ENCODE measurements at regions not wholly inside any gene's neighbourhood (a gene's known extent, or its start where the extent isn't known, plus 50 kb on each side); places are given as distances from the start of the nearest gene placed in this dataset.

DNA sequence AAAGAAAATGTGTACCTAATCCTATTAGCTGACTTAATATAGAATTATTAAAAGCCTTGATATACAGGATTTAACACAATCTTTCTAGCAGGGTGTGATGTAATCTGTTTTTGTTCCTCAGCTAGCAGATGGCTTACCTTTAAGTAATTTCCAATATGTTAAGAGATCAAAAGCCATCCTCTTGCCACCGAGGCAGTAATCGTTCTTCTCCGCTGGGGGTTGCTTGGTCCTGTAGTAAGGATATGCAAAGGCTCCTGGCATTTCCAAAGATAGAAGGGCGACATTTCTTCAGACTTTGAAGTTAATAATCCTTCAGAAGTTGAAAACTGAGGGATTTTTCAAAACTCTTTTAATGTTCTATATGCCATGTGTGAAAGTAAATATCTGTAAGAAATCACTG, 156.4 kb downstream of the FZD1 start:
- Histone ChIP-seq H3K36me3 (no peaks in the 10 kb centered on the region), H3K9me3 (no peaks in the 10 kb centered on the region), H3K27ac (no peak overlapping the region), H3K27me3 (no peaks in the 10 kb centered on the region), H3K4me1 (no peaks in the 10 kb centered on the region), H3K4me3 (no peak overlapping the region)
- intact Hi-C loops (cut with DNase I) = no loop called here
- DNase-seq (no peak), ATAC-seq (no peak)
- TF ChIP-seq, protein P1, sequence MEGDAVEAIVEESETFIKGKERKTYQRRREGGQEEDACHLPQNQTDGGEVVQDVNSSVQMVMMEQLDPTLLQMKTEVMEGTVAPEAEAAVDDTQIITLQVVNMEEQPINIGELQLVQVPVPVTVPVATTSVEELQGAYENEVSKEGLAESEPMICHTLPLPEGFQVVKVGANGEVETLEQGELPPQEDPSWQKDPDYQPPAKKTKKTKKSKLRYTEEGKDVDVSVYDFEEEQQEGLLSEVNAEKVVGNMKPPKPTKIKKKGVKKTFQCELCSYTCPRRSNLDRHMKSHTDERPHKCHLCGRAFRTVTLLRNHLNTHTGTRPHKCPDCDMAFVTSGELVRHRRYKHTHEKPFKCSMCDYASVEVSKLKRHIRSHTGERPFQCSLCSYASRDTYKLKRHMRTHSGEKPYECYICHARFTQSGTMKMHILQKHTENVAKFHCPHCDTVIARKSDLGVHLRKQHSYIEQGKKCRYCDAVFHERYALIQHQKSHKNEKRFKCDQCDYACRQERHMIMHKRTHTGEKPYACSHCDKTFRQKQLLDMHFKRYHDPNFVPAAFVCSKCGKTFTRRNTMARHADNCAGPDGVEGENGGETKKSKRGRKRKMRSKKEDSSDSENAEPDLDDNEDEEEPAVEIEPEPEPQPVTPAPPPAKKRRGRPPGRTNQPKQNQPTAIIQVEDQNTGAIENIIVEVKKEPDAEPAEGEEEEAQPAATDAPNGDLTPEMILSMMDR (IDR thresholded peaks at IDR 0.05) = no peak

DNA sequence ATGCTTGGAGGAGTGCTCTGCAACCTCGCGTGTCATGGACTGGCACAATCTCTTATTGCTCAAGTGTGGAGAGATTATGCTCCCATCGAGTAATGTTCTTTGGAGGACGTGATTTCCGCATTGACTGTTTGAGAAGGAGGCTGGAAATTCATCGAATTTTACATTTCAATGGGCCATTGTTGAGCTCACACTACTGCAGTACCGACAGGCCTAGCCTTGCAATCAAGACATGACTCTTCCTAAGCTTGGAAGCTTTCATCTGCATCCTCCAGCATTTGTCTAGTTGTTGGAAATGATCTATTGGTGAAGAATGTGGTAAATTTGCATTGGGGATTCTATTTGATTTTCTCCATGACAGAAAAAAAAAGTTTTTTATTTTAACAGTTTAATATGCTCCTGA, 156.8 kb downstream of the FZD1 start:
- Histone ChIP-seq H3K9me3 (no peaks in the 10 kb centered on the region), H3K4me1 (no peaks in the 10 kb centered on the region), H3K4me3 (no peak overlapping the region), H3K27ac (no peak overlapping the region), H3K36me3 (no peaks in the 10 kb centered on the region), H3K27me3 (no peaks in the 10 kb centered on the region)
- TF ChIP-seq, protein P1 (IDR thresholded peaks at IDR 0.05) = no peak
- ATAC-seq (no peak), DNase-seq (no peak)
- intact Hi-C loops (cut with DNase I) = no loop called here

DNA sequence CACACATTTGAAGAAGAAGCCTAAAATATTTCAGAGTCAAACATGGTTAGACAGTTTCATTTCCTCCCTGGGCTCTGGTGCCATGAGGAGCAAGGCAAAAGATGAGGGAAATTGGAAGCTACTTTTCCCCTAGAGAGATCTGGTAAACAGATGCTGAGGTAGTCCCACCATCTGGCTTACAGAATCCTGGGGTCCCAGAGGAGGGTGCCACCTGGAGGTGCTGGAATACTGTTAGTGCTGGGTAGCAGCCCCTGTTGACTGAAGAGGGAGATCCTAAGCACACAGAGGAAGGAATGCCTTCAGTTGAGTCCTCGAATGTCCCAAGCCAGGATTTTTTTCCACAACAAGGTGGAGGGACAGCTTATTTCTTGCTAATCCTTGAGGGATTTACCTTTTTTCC, 160.1 kb downstream of the FZD1 start:
- Histone ChIP-seq H3K36me3 (no peaks in the 10 kb centered on the region), H3K9me3 (no peaks in the 10 kb centered on the region), H3K4me1 (no peaks in the 10 kb centered on the region), H3K4me3 (no peak overlapping the region), H3K27ac (no peak overlapping the region), H3K27me3 (no peaks in the 10 kb centered on the region)
- DNase-seq = peak in 1 of 4 donors; percentile 7
- intact Hi-C loops (cut with DNase I) = no loop called here
- TF ChIP-seq, protein P1 (IDR thresholded peaks at IDR 0.05) = no peak
- no peak for ATAC-seq

DNA sequence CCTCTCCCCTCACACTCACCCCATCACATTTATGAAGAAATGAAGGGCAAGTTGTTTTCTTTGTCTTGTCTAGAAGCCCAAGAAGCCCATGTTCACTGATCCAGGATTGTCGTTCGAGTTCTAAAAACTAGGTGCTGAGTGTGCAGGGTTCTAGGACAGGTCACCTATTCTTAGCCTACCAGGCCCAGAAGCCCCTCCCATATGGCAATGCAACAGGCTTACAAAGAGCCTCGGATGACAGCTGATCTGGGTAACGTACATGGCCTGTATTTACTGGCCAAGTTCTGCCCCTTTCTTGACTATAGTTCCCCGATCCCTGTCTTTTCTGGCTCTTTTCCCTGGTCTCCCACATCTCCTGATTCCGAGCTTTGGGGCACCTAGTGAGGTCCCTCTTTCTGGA, 160.9 kb downstream of the FZD1 start:
- no peak for DNase-seq
- H3K9me3 ChIP-seq = no peaks in the 10 kb centered on the region
- H3K27ac ChIP-seq = no peak overlapping the region
- TF ChIP-seq, protein P1 (IDR thresholded peaks at IDR 0.05) = no peak
- H3K4me1 ChIP-seq = no peaks in the 10 kb centered on the region
- no peaks in the 10 kb centered on the region for H3K36me3 ChIP-seq
- no peaks in the 10 kb centered on the region for H3K27me3 ChIP-seq
- H3K4me3 ChIP-seq = no peak overlapping the region
- intact Hi-C loops (cut with DNase I) = no loop called here
- ATAC-seq = no peak

DNA sequence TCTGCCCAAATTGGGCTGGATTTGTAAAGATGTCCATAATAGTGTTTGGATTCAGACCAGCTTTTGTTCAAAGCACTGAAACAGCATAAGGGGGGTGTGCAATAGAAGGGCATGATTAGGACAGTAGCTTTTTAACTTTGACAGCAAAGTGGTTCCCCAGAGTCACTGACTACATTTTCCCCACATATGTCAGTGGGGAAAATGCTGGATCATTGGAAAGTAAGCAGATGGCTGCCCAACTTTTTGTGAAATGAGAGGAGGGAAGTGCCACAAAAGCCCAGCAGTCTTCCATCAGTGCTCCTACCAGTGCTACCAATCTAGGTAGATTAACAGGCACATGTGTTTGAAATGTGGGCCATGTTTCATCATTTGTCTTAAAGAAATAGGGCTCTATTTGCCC, 162.8 kb downstream of the FZD1 start:
- TF ChIP-seq, protein P1 (IDR thresholded peaks at IDR 0.05) = no peak
- no peak for DNase-seq
- no peaks in the 10 kb centered on the region for H3K27me3 ChIP-seq
- H3K9me3 ChIP-seq = no peaks in the 10 kb centered on the region
- no peaks in the 10 kb centered on the region for H3K36me3 ChIP-seq
- no peak overlapping the region for H3K4me3 ChIP-seq
- H3K27ac ChIP-seq = no peak overlapping the region
- intact Hi-C loops (cut with DNase I) = no loop called here
- no peak for ATAC-seq
- no peaks in the 10 kb centered on the region for H3K4me1 ChIP-seq
